NCI-H146 (cell line): ENCODE measurements at regions not wholly inside any gene's neighbourhood (a gene's known extent, or its start where the extent isn't known, plus 50 kb on each side); places are given as distances from the start of the nearest gene placed in this dataset.

Source experiments
- DNase-seq: peaks from one replicate; lab custom pipeline; 2025; lab: John Stamatoyannopoulos, UW

GRCh38 chr15:69626095-69627066 lies 173.8 kb downstream of the RPLP1 start:
- DNase-seq = no peak

DNA sequence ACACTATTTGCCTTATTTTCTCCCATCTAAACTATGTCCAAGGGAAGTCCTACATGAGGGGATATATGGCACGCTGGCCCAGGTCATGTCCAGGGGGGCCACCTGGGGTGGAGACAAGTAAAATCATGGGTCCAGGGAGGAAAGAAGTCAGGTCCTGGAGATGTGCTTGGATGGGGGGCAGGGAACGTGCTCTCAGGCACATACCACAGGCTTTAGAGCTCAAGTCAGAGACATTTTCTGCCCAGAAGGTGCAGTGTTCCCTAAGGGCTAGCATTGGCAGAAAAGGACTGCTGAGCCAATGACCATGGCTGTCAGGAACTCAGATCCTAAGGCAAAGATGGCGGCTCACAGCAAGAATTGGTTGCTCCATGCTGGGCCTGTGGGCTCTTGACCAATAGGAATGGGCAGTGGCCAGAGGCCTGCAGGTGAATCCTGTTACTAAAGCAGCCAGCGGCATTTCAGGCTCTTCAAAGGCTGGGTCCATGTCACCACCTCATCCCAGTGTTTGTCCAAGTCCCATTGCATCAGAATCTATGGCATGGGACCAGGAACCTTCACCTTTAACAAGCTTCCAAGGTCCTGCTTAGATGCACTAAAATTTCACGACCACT lies 175.0 kb downstream of the RPLP1 start:
- DNase-seq = no peak

- DNase-seq = no peak
These were observed 175.9 kb downstream of the RPLP1 start for GRCh38 chr15:69628256-69629093.

GRCh38 chr15:69629631-69630161 lies 177.1 kb downstream of the RPLP1 start:
- no peak for DNase-seq

DNA sequence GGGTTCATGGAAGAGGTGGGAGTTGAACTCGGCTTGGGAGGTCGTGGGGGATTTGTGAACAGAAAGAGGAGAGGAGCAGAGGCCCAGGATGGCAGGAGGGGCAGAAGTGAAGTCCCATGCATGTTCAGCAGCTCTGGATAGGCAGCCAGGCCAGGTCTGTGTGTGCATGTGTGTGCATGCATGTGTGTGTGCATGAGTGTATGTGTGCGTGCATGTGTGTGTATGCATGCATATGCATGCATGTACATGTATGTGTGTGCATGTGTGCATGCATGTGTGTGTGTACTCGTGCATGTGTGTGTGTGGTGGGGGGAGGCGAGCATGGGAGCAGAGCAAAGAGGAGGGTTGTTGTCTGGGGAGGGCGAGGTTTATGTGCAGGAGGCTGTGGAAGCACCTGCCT lies 178.4 kb downstream of the RPLP1 start:
- no peak for DNase-seq

DNA sequence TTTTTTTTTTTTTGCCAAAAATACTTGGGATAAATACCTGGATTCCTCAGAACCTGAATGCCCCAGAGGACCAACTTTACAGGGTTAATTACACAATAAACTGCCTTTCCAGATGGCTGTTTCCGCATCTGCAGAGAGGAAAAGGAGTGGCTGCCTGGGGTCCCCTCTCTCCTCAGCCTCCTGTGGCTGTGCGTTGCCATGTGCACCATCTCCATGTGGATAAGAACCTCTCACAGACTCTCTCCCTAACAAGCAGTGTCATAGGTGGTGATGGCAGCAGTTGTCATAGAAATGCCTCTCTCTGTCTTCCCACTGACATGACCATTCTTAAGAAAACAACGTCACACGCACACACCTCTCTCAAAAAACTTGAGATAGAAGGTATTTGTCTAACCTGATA lies 179.4 kb downstream of the RPLP1 start:
- DNase-seq = no peak

- no peak for DNase-seq
These were observed 182.2 kb downstream of the RPLP1 start for GRCh38 chr15:69634860-69635259.

DNA sequence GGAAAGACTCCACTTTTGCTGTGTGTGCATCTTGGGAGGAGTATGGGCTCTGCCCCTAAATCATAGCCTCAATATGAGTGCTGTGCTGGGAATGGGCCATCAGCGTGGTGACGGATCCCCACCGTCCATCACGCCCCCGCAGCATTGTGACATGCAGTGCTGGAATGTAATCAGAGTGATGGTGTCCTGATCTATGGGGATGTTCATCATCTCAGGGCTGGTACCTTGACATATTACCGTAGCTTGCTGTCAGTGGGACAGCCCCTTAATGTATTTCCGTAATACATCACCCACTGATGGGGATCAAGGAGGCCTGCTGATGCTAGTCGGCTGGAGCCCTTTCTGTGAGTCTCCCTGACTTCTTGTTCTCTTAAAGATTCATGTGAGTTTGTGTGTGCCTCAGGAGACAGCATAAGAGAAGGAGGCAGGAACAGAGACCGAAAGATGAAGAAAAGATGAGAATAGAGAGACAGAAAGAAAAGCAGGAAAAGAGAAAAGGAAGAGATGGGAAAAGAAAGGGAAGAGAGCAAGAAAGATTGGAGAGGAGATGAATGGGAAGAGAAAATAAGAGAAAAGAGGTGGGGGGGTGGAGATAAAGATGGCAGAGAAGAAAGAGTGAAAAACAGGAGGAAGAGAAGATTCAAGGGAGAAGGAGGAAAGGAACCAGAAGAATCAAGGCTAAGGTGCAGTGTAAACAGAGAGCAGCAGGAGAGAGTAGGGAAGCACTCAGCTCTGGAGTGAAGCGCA lies 183.7 kb downstream of the RPLP1 start:
- DNase-seq = no peak

DNA sequence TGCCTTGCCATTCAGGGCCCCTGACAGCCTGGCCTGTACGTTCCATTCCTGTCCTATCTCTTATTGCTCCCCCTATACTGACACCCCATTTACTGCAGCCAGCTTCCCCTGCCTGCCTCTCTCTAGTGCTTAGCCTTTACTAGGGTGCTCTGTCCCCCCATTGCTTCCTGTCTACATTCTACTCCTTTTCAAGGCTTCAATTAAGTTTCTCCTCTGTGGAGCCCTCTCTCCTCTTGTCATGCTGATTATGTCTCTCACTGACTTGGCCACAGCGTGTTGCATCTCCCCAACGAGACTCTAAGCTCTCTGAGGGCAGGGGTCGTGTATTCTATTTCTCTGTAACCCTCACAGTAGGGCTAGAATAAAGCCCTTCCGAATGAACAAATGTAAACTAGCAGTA lies 185.2 kb downstream of the RPLP1 start:
- DNase-seq = no peak

DNA sequence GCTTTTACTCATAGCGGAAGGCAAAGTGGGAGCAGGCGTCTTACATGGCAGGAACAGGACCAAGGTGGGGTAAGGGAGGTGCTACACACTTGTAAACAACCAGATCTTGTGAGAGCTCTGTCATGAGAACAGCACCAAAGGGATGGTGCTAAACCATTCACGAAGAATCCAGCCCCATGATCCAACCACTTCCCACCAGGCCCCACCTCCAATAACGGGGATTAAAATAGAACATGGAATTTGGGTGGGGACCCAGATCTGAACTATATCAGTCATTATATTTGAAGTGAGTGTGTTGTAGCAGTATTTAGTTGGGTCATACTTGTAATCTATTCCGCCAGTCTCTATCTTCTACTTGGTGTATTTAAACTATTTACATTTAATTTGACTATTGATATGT lies 190.9 kb downstream of the RPLP1 start:
- DNase-seq = no peak

- no peak for DNase-seq
These were observed 191.4 kb downstream of the RPLP1 start for GRCh38 chr15:69643971-69644370.

DNA sequence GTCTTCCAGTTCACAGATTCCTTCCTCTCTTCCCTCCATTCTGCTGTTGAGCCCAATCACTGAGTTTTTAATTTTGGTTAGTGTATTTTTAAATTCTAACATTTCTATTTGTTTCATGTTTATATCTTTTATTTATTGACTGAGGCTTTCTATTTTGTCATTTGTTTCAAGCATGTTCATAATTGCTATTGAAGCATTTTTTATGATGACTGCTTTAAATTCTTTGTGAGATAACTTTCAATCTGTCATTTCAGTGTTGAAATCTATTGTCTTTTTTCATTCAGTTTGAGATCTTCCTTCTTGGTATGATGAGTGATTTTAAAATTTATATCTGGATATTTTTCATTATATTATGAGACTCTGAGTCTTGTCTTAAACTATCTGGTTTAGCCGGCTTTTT lies 192.3 kb downstream of the RPLP1 start:
- DNase-seq = no peak

GRCh38 chr15:69647142-69647513 lies 194.5 kb downstream of the RPLP1 start:
- DNase-seq = no peak

DNA sequence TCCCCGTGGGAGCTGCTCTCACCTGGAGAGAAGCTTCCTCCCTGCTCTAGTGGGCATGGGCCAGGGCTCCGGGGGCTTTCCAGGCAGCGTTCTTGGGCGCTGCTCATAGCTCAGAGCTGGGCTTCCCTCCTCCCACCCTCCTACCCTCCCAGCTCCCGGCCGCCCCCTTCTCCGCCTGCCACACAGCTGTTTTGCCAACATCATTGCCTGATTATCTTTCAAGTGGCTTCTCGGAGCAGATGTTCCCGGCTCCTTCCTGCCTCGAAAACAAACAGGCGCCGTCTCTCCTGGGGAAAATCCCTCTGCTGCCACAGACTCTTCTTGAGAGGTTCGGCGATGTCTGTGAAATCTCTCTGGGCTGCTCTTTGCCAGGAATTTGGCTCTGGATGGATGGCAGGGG lies 195.6 kb downstream of the RPLP1 start:
- peak; percentile 2 for DNase-seq

GRCh38 chr15:69648775-69649735 lies 196.4 kb downstream of the RPLP1 start:
- no peak for DNase-seq

DNA sequence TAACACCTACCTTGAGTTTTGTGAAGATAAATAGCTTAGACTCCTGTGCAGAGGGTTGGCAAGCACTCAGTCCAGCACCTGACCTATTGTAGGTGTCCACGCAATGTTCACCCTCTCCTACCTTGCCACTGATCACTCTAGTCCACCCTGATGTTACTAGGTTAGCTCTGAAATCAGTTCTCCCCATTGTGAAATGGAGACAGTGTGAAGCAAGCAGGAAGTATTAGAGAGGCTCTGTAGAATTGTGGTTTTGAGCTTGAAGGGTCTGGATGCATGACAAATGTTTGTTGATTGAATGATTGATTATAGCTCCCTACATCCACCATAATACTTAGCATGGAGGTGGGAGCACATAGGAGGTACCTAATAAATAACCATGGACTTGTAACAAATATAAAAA lies 199.7 kb downstream of the RPLP1 start:
- no peak for DNase-seq

- DNase-seq = peak; percentile 3
These were observed 200.2 kb downstream of the RPLP1 start for GRCh38 chr15:69652751-69653305.

DNA sequence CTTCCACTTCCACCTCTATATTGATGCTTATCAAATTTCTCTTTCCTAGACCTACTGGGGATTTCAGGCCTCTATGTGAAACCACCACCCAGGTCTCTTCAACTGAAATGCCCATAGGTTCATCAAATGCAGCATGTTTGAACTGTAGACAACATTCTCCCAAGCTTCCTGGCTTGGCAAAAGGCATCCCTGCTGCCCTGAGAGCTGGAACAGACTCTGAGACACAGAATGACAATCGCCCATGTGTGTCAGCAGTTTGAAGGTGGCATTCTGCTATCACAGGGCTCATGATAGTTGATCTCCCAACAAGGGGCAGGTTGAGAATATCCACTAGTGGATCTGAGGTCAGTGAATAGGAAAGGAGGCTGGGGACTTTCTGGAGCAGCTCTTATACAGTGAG lies 200.7 kb downstream of the RPLP1 start:
- no peak for DNase-seq

DNA sequence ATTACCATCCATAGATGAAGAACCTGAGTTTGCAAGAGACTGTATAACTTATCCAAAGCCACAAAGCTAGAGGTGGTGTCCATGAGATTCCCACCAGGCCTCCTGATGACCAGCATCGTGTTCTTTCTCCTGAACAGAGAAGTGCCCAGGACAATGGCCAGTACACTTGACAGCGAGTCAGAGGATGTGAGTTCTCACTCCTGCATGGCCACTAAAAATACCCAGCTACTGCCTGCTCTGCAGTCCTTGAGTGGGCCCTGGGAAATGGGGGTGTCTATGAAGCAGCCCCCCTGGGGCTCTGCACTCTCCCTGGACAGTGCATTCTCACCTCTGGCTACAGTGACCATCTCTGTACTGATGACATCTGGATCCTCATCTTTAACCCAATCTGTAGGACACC lies 201.2 kb downstream of the RPLP1 start:
- no peak for DNase-seq
